ENCODE measurements at regions not wholly inside any gene's neighbourhood (a gene's known extent, or its start where the extent isn't known, plus 50 kb on each side); places are given as distances from the start of the nearest gene placed in this dataset.
A peak's percentile ranks its signal among the peaks of the same experiment; 100 is the strongest.

DNA sequence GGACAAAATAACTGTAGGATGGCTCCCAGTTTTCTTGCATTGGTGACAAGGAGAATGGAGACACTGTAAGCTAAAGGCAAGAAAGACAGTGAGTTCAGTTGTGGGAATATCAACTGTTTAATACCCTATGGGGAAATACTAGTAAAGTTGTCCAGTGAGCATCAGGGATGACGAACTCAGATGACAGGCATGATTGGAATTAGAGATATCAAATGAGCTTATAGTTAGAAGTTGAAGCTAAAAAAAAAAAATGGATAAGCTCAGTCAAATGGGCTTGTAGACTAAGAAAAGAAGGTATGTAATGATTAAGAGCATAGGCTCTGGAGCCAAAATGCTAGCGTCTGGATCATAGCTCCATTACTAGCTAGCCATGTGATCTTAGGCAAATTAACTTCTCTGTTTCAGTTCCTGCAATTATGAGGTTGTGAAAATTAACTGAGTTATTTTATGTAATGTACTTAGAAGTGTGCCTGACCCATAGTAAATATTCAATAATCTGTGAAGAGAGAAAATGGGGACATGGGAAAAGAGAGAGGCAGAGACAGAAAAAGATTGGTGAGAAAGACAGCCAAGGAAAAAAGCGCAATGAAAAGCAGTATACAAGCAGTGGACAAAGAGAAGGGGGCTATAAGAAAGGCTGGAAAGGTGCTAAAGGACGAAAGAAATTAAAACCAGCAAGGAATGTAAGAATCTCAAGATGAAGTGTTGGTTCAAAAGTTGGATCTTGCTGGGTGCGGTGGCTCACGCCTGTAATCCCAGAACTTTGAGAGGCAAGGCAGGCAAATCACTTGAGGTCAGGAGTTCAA is 95.7 kb upstream of the SLC39A10 start:
- ChIA-PET POLR2A (interaction anchor here (0.5 to 8.4 kb wide), 20 partner anchors 9 to 1747 kb away, joined by 3 to 202 read pairs (median 7); partner anchors contain the start of gene SLC39A10), CTCF (interaction anchor here (0.8 to 5.0 kb wide), 8 partner anchors 15 to 506 kb away, joined by 3 to 41 read pairs (median 6); partner anchors contain the start of gene SLC39A10)
- ATAC-seq (ENCODE audit: low read depth) (peak; percentile 62), DNase-seq (no peak)
- Mint-ChIP-seq H3K4me1 (peaks cover 71% of the 10 kb centered on the region), H3K27me3 (no peaks in the 10 kb centered on the region), H3K36me3 (ENCODE audit: low read depth) (peaks cover 2% of the 10 kb centered on the region), H3K9me3 (peaks cover 7% of the 10 kb centered on the region), H3K27ac (peak overlapping the region; percentile 98), H3K4me3 (peak overlapping the region; percentile 82)
- intact Hi-C loops (cut with micrococcal nuclease) = loop anchor here (1.0 to 5.0 kb wide), 6 partner anchors 8 to 616 kb away; partner anchors contain the start of genes DNAH7 and SLC39A10
- TF ChIP-seq CTCF (IDR thresholded peaks at IDR 0.05) = no peak

- no peak for TF ChIP-seq CTCF (IDR thresholded peaks at IDR 0.05)
- no peaks in the 10 kb centered on the region for H3K27me3 Mint-ChIP-seq
- H3K36me3 Mint-ChIP-seq (ENCODE audit: low read depth) = peaks cover 2% of the 10 kb centered on the region
- ATAC-seq (ENCODE audit: low read depth) (no peak), DNase-seq (no peak)
- ChIA-PET CTCF (interaction anchor here (0.9 to 5.0 kb wide), 5 partner anchors 26 to 507 kb away, joined by 3 to 41 read pairs (median 16); no protein-coding TSS in a partner anchor), POLR2A (interaction anchor here (0.6 to 8.4 kb wide), 18 partner anchors 10 to 1688 kb away, joined by 3 to 202 read pairs (median 7); partner anchors contain the start of gene SLC39A10)
- peak overlapping the region; percentile 82 for H3K4me3 Mint-ChIP-seq
- intact Hi-C loops (cut with micrococcal nuclease) = loop anchor here (5.0 kb wide), 3 partner anchors 507 to 617 kb away; partner anchors contain the start of gene DNAH7
- peaks cover 65% of the 10 kb centered on the region for H3K4me1 Mint-ChIP-seq
- H3K9me3 Mint-ChIP-seq = peaks cover 7% of the 10 kb centered on the region
- H3K27ac Mint-ChIP-seq = peak overlapping the region; percentile 98
Observed at GRCh38 chr2:195560209-195560895, 96.7 kb upstream of the SLC39A10 start.

GRCh38 chr2:195559431-195559914 is 97.6 kb upstream of the SLC39A10 start:
- ChIA-PET POLR2A (interaction anchor here (0.6 to 8.4 kb wide), 13 partner anchors 11 to 619 kb away, joined by 3 to 202 read pairs (median 4); partner anchors contain the start of gene SLC39A10), CTCF (interaction anchor here (0.6 to 5.0 kb wide), 6 partner anchors 17 to 101 kb away, joined by 3 to 41 read pairs (median 10); no protein-coding TSS in a partner anchor)
- H3K27ac Mint-ChIP-seq = peak overlapping the region; percentile 98
- peaks cover 7% of the 10 kb centered on the region for H3K9me3 Mint-ChIP-seq
- intact Hi-C loops (cut with micrococcal nuclease) = loop anchor here (1.0 kb wide), 3 partner anchors 10 to 23 kb away; no protein-coding TSS in a partner anchor
- no peak for TF ChIP-seq CTCF (IDR thresholded peaks at IDR 0.05)
- H3K4me1 Mint-ChIP-seq = peaks cover 62% of the 10 kb centered on the region
- peak overlapping the region; percentile 32 for H3K4me3 Mint-ChIP-seq
- DNase-seq = no peak
- peaks cover 2% of the 10 kb centered on the region for H3K36me3 Mint-ChIP-seq (ENCODE audit: low read depth)
- peak; percentile 70 for ATAC-seq (ENCODE audit: low read depth)
- H3K27me3 Mint-ChIP-seq = no peaks in the 10 kb centered on the region

DNA sequence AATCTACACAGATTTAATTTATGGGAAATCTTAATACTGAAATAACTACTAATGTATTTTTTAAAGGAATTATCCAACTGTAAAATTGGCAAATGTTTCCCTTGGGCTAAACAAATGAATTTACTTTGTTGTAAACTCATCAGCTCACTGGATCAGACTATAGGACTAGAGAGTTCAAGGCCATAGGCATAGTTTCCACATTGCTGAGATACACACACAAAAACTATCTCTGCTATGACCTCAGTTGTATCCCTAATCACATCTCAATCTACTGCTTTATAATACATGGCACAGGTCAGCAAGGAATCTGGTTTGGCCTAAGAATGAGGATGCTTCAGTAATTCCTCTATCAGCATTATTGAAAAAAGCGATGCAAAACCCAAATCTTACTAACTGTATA is 101.1 kb upstream of the SLC39A10 start:
- Mint-ChIP-seq H3K4me1 (peaks cover 44% of the 10 kb centered on the region), H3K27me3 (no peaks in the 10 kb centered on the region), H3K4me3 (no peak overlapping the region), H3K9me3 (peaks cover 7% of the 10 kb centered on the region), H3K36me3 (ENCODE audit: low read depth) (no peaks in the 10 kb centered on the region), H3K27ac (no peak overlapping the region)
- POLR2A ChIA-PET = interaction anchor here (8.4 kb wide), 1 partner anchor 103 kb away, joined by 202 read pairs; the partner anchor contains the start of gene SLC39A10
- CTCF ChIA-PET = interaction anchor here (1.1 to 2.8 kb wide), 2 partner anchors 58 to 104 kb away, joined by 3 to 8 read pairs; no protein-coding TSS in a partner anchor
- intact Hi-C loops (cut with micrococcal nuclease) = no loop called here
- ATAC-seq (ENCODE audit: low read depth) (no peak), DNase-seq (no peak)
- no peak for TF ChIP-seq CTCF (IDR thresholded peaks at IDR 0.05)
